Effector CD8-positive, alpha-beta T cell (primary cell): ENCODE measurements at regions not wholly inside any gene's neighbourhood (a gene's known extent, or its start where the extent isn't known, plus 50 kb on each side); places are given as distances from the start of the nearest gene placed in this dataset.
"Not testable (repeated sequence)": the region's sequence is repeated elsewhere in the genome, so short reads cannot be mapped to it uniquely, and the experiment has no call there.

Experiments
- DNase-seq: peaks from one replicate; lab custom pipeline; 2025; lab: John Stamatoyannopoulos, UW

DNA sequence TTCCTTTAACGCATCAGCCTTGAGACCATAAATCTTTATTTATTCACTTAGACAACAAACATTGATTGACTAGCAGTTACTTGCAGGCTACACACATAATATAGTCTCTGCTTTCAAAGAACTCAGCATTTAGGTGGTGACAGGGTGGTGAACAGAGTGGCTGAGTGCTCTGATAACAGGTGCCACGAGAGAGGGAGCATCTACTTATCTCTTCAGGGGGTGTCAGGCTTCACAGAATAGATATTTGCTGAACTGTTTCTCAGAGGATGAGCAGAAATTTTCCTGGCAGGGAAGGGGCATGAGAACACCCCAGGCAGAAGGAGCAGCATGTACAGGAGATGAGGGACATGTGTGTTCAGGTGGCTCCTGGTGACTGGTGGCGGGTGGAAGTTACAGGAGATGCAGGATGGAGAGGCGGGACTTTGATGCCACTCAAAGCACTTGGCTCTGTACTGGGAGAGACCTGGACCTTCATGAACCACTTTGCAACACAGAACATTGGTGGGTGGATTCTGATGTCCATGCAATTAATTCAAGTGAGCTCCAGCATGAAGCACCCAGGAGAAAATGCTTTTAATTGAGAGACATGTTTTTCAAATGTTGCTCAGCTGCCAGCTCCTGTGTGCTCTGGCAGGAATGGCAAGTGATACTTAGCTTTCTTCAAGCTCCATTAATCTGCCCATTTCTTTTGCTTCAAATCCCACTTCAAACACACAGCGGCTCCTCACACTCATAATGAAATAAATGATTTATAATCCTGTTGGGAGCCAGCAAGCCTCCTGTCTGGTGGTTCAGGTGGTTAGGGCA lies 248.9 kb downstream of the MYCN start:
- no peak for DNase-seq

DNA sequence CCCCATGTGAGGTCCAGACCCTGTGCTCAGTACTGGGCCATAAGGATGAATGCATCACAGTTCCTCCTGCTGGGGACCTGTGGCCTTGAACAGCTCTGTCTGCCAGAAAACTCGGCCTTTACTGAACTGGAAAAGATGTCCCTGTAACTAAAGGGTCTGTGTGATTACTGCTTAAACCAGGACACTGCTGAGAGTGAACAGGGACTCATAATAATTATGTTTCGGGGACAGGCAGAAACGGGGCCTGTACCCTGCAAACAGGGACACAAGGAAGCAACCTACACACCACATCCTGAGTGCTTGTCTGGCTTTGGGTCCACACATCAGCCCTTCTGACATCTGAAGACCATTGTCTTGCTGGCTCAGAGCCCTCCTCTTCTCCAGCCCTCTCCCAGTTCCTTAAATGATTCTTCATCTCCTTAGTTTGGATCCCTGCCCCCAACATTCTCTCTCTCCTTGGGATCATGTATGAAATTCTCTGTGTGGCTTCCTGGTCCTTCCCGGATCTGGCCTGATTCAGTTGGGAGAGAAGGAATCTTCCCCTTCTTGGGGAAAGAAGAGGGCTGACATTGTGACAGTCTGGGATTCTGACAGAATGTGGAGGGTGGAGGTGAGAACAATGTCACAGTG lies 248.0 kb downstream of the MYCN start:
- DNase-seq: no peak

DNA sequence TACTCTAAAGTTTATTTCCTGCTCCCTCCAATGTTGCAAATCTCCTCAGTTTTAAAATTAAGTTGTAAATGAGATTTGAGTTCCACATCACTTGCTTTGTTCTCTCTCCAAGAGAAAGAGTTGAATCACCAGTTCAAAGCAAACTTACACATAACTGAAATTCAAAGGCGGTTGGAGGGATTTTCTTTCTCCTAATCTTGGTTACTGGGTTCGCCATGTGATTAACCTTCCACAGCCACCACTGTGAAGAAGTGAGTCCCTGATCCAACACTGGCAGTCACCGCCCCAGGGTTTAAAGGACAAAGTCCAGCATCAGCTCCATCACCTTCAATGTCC lies 247.1 kb downstream of the MYCN start:
- no peak for DNase-seq

DNA sequence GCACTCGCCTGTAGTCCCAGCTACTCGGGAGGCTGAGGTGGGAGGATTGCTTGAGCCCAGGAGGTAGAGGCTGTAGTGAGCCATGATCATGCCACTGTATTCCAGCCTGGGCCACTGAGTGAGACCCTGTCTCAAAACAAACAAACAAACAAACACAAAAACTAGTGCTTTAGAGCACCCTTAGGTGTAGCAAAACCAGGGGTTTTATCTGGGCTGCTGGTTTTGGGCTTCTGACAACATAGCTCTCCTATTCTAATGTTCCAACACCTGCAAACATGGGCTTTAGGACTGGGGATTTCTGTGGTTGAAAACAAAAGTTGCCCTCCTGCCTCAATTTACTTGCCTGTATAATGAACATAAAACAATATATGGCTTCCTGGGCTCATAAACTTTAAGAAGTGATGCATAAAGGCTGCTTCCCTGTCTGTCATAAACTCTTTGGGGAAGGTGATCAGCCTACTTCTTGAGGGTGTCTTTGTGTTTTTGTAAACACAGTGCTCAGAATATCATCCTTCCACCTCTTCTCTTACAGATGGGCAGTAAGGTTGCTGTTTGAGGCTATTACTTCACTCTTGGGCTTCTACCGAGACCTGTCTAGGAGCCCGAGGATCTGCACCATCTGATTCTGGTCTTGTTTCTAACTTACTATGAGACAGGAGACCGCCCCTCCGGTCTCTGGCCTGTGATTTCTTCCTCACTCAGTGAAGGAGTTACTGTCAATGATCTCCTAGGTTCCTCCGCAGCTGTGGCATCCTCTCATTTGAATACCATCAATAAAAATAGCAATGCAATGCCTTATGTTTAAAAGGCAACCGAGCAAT lies 246.5 kb downstream of the MYCN start:
- DNase-seq: no peak

DNA sequence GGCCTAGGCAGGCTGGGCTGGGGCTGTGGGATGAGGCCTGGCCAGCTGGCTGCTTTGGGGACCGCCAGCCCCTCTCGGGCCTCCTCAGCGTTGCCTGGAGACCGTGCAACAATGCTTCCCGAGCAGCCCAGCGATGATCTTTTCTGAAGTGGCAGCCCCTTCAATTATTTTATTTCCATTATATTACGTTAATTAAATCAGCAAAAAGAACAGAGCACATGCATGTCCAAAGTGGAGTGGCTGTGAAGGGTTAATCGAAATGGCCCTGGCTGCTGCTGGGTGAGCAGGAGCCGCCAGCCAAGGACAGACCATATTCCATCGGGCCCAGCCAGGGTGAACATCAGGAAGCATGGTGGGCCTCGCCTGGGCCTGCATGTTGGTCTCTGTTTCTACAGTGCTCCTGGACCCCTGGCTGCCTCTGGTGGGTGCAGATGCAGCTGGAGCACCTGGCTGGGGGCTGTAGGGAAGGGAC lies 245.5 kb downstream of the MYCN start:
- no peak for DNase-seq

DNA sequence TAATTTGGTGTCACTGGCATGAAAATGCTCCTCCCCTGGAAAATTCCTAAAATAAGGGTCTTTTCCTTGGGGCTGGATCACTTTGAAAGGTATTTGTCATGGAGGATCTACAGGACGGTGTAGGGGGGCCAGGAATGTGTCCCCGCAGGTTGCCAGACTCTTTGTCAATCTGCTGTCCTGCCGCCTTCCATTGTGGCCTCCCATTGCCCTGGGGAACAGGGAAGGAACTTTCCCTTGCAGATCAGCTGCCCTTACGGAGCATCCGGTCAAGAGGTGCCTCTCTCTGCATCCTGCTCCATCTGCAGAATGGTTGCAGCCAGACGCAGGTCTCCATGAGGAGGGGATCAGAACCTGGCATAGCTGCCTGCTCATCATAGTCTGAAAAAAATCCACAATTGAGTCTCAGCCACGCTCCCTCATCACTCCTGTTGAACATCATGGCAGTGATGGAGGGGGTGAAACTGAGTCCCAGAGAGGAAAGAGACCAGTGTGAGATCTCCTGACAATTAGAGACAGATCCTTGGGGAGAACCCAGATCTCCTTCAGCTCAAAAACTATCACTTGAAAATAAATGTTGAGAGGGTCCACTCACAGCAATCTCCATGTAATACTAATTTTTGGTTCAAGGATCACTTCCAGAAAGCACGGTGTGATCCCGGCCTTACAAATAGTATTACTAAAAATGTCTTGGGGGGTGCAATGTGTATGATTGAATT lies 244.8 kb downstream of the MYCN start:
- DNase-seq: no peak

DNA sequence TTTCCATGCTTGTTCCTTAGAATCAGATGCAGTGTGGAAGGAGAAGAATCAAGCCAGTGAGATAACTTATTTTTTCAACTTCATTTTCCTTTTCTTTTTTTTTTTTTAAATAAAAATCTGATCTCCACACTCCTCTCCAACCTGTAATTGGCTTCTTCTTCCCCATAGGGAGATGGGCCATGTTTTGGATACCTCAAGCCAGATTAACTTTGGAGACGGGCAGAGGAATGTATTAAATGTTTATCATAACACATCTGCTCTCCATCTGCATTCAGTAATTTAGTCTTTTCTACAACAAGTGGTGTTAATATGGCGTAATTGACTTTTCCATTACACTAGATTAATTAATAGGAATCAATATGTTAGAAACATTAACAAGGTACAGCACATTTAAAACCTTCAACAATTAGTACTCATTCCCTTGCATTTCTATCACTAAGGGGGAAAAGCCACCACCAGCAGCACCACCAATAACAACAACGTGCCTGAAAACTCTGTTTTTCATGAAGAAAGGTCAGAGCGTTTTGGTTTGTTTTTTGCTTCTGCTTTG lies 244.1 kb downstream of the MYCN start:
- no peak for DNase-seq

DNA sequence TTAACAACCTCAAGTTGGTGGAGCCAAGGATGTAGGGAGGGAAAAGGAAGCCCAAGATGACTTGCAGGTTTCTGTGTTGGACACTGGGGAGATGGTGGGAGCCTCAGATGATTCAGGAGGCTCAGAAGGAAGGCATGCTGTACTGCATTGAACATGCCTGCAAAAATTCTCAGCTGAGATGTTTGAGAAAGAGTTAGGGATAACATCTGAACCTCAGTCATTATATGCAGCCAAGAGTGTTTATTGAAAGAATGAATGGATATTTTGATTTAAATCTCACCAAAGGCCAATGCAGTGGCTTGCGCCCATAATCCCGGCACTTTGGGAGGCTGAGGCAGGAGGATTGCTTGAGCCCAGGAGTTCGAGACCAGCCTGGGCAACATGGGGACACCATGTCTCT lies 243.0 kb downstream of the MYCN start:
- DNase-seq: no peak

DNA sequence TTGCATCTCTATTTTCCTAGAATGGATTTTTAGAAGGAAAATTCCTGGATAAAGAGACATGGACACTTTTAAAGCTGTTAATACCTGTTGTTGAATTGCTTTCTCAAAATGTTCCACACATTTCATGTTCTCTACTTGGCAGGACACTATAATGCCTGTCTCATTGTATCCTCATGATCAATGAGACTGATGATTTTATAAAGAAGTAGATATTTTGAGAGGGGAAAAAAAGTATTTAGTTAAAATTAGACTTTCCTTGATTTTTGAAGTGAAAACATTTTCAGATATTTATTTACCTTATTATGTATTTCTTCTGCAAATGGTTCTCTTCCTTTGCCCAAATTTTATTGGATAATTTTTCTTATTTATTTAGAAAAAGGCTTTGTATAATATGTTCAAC lies 242.5 kb downstream of the MYCN start:
- DNase-seq: no peak

DNA sequence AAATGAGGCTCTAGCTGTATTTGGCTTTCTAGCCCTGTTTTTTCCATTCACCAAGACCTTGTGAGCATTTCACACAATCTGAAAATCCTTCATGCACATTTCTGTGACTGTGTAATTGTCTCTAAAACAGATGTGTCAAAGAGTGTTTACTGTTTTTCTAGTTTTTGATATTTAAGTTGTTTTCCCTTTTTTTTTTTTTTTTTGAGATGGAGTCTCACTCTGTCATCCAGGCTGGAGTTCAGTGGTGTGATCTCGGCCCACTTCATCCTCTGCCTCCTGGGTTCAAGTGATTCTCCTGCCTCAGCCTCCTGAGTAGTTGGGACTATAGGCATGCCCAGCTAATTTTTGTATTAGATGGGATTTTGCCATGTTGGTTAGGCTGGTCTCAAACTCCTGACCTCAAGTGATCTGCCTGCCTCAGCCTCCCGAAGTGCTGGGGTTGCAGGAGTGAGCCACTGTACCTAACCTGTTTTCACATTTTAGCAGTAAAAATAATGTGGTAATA lies 242.0 kb downstream of the MYCN start:
- DNase-seq: not testable (repeated sequence)

DNA sequence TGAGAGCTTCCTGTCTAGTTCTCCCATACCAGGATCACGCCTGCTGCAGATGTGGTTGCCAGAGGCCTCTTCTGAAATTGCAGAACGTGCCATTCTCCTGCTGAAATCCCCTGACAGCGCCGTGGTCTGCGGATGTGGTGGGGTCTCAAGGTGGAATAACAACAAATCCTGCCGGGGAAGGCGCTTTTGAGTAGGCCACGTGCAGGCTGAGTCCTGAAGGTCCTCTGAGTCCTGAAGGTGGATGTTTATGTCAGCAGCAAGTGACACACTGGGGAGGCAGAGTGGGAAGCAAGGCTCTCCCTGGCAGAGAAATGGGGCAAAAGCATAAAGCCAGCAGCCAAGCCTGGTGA lies 241.4 kb downstream of the MYCN start:
- DNase-seq: no peak

DNA sequence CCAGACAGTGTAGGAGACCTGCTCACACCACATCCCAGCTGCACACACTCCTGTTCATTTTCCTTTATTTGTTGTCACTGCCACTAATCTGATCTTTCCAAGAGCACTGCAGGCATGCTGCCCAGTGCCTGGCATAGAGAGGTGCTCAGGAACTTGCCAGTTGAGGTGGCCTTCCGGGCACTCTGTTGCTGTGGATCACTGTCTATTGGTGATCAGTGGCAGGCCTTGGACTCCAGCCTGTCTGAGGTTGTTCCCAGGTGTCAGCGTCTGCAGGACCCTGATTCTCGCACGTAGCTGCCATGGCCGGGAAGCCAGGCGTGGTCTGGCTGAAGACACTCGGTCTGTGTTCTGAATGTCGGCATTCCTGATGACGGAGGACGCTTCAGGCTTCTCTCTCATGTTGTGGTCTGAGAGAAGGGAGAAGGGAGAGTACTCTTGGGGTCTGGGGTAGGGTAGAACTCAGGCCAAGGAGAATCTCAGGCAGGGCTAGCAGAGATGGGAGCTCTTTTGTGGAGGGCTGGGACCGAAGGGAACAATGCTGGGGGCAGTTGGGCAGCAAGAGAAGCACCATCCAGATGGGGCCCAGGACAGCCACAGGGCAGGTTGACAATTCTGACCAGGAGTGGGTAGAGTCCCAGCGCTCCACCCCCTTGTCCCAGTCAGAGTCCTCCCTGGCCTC lies 240.9 kb downstream of the MYCN start:
- DNase-seq: no peak

DNA sequence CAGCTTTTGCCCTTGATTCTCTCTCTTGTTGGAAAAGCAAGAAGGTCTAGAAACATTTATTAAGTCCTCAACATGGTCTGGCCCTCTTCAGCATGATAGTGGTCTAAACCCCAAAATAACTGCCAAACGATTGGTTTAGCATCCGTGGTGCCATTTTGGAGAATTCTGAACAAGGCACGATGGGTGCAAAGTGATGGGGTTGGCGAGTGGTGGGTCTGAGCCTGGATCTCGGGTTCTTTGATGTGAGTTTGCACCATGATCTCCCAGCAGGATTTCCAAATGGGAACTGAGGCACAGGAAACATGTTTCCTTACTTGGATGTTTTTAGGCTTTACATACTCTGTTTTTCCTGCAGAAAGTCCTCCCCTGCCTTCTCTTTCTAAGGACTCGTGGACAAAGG lies 240.3 kb downstream of the MYCN start:
- no peak for DNase-seq

DNA sequence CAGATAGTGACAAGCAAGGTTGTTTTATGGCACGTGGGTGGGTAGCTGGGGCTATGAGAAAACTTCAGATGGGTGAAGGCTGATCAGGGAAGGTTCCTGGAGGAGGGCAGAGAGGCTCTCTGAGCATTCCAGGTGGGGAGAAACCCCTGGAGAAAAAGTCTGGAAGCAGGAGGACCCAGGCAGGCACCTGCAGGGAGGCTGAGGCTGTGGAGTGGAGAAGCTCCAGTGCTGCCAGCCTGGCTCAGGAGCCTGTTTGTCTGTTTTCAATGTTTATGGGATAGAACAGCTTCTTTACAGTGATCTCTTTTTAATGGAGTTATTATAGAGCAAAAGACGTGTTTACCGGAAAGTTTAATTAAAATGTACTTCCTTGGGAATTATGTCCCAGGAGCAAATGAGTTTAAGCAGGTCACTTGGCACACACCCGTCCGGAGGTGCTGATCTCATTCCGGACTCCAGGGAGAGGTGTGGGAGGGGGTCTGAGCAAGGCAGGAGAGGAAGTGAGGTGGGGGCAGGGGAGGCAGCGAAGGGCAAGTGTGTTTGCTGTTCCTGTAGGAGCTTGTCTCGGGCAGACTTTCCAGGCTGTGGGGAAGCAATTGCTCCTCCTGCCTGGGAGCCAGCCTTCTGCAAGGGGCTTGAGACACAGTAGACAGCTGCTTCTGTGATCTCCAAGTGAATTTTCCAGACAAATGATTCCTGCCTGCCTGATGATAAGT lies 239.5 kb downstream of the MYCN start:
- no peak for DNase-seq

DNA sequence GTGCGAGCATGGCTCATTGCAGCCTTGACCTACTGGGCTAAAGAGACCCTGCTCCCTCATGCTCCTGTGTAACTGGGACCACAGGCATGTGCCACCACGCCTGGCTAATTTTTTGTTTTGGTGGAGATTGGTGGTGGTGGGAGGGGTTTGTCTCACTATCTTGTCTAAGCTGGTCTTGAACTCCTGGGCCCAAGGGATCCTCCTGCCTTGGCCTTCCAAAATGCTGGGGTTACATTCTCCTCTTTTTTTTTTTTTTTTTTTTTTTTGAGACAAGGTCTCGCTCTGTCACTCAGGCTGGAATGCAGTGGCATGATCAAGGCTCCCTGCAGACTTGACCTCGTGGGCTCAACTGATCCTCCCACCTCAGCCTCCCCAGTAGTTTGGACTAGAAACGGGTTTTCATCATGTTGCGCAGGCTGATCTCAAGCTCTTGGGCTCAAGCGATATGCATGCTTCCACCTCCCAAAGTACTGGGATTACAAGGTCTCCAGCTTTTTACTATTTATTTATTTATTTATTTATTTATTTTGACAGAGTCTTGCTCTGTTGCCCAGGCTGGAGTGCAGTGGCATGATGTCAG lies 238.3 kb downstream of the MYCN start:
- DNase-seq: no peak

DNA sequence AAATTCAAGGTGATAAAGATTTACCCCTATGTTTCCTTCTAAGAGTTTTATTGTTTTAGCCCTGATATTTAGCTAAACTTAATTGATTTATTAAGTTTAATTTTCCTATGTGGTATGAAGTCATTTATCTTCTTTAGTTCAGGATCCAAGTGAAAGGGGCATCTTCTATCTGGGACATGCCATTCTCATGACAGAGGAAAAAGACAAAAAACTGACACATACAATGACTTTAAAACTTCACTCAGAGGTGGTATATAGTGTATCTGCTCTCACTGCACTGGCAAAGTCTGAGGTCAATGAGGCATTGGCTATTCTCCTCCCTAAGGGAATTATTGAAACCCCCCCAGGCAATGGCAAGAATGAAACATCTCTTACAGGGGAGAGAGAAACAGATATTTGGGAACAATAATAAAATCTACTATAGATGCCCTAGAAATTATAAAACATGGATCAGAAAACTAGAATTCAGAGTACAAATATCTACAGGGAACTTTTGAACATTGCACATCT lies 237.4 kb downstream of the MYCN start:
- no peak for DNase-seq

DNA sequence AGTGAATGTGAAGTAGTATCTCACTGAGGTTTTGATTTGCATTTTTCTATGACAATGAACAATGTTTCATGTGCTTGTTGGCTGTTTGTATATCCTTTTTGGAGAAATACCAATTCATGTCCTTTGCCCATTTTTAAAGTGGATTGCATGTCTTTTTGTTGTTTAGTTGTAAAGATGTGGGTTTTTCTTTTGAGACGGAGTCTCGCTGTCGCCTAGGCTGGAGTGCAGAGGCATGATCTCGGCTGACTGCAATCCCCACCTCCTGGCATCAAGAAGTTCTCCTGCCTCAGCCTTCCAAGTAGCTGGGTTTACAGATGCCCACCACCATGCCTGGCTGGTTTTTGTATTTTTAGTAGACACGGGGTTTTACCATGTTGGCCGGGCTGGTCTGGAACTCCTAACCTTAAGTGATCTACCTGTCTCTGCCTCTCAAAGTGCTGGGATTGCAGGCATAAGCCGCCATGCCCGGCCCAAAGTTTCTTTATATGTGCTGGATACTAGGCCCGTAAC lies 236.7 kb downstream of the MYCN start:
- no peak for DNase-seq

DNA sequence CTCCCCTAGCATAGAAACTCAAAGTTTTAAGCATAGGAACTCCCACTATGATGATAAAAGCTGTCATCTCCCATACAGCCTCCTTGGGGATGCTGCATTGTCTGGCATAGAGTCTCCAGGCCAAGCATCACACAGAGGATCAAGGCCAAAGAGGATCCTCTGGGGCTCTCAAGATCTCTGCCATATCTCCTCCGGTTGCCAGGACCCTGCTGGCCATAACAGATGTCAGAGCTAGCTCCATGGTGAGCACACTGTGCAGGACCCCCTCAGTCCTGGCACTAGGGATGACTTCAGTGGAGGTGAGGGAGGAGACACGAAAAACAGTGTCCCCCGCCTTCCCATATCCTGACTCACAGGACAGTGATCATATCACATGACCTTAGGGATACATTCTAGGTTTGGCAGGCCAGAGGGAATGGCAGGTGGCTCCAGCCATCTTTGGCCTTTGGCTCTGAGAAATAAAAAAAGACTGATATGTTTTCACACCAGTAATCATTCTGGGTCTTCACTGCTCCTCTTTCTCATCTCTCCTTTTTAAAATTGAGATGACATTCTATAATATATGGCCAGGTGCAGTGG lies 235.0 kb downstream of the MYCN start:
- no peak for DNase-seq

DNA sequence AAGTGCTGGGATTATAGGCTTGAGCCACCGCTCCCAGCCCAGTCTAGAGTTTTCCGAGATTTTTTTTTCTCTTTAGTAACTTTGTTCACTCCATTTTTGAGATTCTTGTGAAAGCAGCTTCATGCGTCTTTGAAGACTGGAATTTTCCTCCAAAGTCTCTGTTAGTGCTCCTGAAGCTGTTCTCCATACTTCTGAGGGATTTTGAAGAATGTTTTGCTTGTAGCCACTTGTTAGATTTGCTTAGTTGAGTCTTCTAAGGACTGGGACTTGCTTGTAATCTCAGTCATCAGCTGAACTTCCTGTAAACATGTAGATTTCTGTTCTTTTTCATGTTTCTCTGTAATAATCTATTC lies 234.3 kb downstream of the MYCN start:
- no peak for DNase-seq
